22Rv1 (cell line): ENCODE measurements at regions not wholly inside any gene's neighbourhood (a gene's known extent, or its start where the extent isn't known, plus 50 kb on each side); places are given as distances from the start of the nearest gene placed in this dataset.

Source experiments
- H3K27ac ChIP-seq: fragments of 450-650 bp; 2 replicates; pipeline ENCODE4 v1.5.1; 2017
- ZFX ChIP-seq: fragments of 450-650 bp; IDR thresholded peaks from 2 replicates; pipeline ENCODE4 v1.6.1; 2017; ENCODE audit warnings: antibody characterized with exemption, borderline replicate concordance
- TF ChIP-seq, protein P1 (sequence below): fragments of 450-650 bp; IDR thresholded peaks from 2 replicates; pipeline ENCODE4 v1.5.1; 2017; ENCODE audit warnings: mild to moderate bottlenecking

DNA sequence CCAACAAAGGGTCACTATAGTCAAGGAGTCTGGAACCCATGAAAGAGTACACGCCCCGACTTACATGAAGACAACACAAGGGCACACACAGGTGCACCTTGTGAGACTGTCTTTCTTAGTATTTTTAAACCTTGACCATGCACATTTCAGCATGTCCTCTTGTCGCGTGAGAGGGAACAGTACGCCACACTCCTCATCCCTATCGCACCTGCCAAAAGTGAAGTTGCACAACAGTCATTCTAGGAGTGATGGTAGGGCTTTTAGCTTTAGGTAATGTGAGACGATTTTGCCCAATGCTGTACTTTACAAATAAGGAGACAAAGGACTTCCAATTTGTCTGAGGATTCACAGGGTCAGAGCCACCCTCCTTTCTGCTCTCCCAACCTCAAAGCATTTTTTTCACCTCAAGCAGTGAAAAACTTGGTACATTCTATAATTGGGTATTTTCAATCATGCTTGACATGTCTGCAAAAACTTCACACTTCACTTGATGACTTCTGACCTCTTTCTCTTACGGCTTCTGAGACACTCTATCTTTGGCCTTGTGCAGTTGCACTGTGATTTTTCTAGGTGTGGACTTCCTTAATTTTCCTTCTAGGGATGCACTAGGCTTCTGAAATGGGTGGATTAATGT is 173.9 kb upstream of the GRB10 start:
- no peak overlapping the region for H3K27ac ChIP-seq
- no peak for TF ChIP-seq ZFX
- TF ChIP-seq, protein P1, sequence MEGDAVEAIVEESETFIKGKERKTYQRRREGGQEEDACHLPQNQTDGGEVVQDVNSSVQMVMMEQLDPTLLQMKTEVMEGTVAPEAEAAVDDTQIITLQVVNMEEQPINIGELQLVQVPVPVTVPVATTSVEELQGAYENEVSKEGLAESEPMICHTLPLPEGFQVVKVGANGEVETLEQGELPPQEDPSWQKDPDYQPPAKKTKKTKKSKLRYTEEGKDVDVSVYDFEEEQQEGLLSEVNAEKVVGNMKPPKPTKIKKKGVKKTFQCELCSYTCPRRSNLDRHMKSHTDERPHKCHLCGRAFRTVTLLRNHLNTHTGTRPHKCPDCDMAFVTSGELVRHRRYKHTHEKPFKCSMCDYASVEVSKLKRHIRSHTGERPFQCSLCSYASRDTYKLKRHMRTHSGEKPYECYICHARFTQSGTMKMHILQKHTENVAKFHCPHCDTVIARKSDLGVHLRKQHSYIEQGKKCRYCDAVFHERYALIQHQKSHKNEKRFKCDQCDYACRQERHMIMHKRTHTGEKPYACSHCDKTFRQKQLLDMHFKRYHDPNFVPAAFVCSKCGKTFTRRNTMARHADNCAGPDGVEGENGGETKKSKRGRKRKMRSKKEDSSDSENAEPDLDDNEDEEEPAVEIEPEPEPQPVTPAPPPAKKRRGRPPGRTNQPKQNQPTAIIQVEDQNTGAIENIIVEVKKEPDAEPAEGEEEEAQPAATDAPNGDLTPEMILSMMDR: no peak

DNA sequence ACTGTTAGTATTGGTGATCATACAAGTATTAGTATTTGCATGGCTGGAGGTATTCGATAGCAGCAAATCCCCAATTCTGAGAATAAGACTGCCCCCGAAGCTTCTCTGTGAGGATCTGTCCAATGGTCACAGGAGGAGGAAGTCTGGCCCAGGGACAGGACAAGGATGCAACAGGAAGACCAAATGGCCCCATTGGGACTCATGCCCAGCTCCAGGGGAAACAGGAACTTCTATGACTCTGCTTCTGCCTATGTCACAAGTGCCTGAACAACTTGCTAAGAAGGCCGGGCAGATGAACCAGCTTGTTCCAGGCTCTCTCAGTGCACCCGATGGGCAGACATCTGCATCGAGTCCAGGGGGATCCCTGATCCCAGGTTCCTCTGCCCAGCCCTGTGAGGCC is 172.0 kb upstream of the GRB10 start:
- no peak overlapping the region for H3K27ac ChIP-seq

DNA sequence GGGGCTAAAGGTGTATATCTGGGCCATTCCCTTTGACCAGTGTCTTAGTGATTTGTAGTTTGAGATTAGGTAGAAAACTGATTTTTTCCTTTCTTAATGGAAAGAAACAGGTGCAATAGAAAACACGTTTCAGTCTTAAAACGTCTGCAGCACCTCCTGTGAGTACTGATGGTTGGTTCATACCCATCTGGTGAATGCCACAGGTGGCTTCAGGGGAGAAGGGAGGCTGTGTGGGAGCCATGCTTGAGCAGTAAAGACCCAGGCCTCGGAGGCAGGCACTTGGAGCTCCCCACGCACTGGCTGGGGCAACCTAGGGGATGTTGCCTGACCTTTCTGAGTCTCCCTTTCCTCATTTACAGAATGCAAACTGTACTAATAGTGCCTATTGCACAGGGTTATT is 171.5 kb upstream of the GRB10 start:
- TF ChIP-seq, protein P1: no peak
- no peak for TF ChIP-seq ZFX
- no peak overlapping the region for H3K27ac ChIP-seq

More for the DNA sequence above, 172.0 kb upstream of the GRB10 start:
- TF ChIP-seq, protein P1: no peak
- no peak for TF ChIP-seq ZFX

DNA sequence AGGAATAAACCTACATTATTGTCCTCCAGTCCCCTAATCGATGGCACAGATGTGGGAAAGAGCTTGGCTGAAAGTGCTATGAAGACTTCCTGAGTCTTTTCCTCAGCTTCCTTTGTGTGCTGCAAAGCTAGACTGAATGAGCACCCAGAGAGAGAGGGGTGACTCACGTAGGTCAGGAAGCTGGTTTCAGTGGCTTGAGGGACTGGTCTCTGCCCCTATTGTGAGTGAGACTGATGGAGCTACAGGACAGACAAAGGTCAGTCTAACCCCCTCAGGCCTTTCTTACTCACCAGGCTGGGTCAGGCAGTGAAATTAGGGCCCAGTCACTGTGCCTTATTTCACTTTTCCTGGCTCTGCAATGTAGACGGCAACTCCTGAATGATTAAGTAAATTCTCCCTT is 171.1 kb upstream of the GRB10 start:
- no peak overlapping the region for H3K27ac ChIP-seq
- TF ChIP-seq, protein P1: no peak
- TF ChIP-seq ZFX: no peak

DNA sequence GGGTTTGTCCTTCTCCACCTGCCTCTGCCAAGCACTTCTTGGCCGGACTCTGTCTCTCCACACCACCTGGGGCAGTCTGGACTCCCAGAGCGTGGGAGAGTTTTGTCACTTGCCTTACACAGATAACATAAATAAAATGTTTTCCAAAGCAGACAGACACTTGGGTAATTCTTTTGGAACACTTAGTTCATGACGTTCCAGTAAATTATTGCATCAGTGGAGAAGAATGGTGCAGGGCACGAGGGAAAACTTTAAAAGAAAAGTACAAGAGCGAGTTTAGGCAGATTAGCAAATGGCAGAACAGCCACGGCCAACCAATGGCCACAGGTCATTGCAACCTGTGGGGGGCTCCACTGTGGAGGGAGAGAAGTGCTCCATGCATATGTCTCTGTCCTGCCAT is 170.6 kb upstream of the GRB10 start:
- no peak overlapping the region for H3K27ac ChIP-seq
- TF ChIP-seq, protein P1: no peak
- no peak for TF ChIP-seq ZFX

DNA sequence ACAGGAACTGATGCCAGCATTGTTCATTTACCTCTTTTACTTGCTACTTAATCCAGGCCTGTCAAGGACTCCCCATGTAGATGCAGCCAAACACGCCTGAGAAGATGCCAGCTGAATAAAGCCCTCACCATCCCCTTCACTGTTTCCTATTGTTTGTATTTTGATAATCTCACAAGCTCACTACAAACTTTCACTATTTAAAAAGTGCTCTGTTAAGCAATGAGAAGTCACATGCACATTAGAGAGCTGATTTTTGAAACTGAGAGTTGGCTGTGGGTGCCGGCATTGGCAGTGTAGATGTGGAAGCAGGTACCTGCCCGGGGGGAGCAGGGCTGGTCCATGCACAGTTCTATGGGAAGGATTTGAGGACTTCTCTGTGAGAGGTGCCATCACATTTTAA is 169.8 kb upstream of the GRB10 start:
- no peak overlapping the region for H3K27ac ChIP-seq
- TF ChIP-seq ZFX: no peak
- TF ChIP-seq, protein P1: no peak

DNA sequence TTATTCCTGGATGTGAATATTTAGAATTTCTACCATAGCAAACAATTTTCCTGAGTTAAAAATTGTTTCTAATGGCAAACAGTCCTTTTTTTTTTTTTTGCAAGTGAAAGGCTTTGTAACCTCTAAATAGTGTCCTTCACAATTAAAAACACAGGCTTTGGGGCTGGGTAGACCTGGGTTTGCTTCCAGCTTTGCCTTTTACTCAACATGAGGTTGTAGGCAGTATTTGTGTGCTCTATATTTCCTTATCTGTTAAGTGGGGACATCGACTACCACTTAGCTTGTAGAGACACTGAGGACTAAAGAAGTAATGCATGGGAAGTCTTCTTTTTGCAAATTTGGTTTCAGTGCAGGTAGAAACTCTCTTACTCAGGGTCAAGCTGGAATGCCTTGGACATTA is 169.4 kb upstream of the GRB10 start:
- no peak overlapping the region for H3K27ac ChIP-seq
- no peak for TF ChIP-seq ZFX
- TF ChIP-seq, protein P1: no peak
